ENCODE measurements at regions not wholly inside any gene's neighbourhood (a gene's known extent, or its start where the extent isn't known, plus 50 kb on each side); places are given as distances from the start of the nearest gene placed in this dataset.

DNA sequence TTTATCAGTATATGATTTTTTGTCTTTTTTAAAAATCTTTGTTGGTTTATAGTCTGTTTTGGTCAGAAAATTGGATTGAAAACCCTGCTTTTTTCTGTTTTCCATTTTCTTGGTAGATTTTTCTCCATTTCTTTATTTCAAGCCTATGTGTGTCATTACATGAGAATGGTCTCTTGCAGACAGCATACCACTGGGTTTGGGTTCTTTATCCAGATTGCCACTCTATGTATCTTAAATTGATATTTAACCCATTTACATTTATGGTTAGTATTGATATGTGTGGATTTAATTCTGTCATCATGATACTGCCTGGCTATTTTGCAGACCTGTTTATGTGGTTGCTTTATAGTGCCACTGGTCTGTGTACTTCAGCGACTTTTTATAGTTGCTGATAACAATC, 239.9 kb upstream of the NDST4 start:
- no peak for DNase-seq (ENCODE audit: low read depth)

DNA sequence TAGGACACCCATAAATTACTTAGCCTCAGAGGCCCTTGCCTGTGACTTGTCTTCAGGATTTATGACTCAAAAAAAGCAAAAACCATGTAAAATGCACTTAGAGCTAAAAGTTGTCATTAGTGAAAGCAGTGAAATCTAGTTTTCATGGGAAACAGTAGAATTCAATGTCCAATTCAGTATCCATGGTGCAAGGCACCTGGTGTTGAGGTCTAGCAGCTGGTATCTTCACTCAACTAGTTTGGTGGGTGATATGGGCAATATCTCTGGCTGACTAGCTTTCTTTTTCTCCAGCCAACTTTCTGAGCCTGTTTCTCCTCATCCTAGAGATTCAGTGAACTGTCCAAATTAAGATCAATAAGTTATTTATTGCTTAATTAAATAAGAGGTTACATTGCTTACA, 229.8 kb upstream of the NDST4 start:
- DNase-seq (ENCODE audit: low read depth) = peak; percentile 59

DNA sequence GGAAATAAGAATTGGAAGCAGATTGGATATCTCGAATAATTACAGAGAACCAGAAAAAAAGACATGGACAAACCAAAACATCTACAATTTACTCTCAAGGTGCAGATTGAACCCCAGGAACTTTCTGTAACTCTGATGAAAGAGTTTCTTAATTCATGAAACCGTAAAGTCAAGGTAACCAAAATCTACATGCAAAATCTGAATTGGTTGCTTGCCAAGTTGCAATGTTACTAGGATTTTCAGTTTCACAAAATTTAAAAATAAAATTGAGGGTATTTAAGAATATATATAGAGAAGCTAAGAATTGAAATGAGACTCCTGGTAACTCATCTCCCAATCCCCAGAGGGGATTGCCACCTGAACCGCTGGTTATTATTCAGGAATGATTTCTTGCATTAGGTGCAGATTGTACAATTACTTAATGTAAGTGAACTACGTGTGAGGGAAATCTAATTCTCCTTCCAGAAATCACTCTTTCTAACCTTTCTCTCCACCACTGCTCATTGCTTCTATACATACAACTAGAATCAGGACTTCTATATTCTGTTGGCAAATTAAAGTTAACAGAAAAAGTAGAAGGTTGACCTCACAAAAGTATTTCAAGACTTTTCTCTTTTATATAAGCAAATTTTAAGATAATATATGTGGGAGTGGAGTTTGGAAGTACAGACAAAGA, 221.5 kb upstream of the NDST4 start:
- DNase-seq (ENCODE audit: low read depth) = no peak

DNA sequence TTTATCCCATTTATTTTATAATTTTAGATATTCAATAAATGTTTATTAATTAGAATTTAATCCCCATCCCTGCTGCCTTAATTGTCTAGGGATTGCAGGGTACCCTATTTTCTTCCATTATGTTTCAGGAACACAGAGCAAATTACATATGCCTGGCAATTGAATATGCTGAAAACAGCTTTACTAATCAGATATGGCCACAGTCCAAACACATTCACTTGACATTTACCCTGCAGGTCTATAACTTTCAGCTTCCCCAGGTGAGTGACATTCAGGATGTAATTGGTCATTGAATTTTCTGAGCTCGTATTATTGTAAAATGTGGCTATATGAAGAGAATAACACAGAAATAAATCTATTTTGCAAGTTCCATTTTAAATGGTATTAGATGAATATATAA, 218.7 kb upstream of the NDST4 start:
- DNase-seq (ENCODE audit: low read depth) = no peak

DNA sequence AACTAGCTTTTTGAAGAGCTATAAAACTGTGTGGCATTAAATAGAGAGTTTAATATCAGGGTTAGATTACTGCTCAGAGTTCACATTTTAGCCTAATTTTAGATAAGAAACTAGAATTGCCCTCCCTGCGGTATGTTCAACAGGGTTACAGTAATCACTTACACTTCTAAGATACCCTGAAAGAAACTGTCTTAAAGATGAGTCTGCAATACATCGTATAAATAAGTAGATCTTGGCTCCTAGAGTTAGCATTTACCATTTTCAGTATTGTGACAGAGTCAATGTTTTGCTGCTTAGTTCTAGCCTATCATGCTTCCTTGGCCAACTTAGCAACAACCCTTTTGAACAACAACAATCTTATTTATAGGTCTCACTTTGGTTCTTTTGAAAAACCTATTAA, 217.8 kb upstream of the NDST4 start:
- no peak for DNase-seq (ENCODE audit: low read depth)

DNA sequence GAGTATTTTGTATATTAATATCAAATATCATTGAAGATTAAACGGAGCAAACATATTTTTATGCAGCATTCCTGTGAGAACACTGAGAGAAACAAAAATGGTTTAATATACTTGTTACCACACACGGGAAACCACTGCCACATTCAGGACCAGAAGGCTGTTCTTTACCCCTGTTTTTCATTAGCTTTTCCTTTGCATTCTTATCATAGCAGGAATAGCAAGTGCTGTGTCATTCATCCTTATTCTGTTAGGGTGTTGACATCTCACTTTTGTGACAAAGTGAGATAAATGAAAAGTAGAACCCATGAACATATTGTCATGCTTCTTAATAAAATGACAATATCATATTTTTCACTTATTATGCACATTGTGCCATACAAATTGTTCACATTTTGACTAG, 212.4 kb upstream of the NDST4 start:
- DNase-seq (ENCODE audit: low read depth) = peak; percentile 39

DNA sequence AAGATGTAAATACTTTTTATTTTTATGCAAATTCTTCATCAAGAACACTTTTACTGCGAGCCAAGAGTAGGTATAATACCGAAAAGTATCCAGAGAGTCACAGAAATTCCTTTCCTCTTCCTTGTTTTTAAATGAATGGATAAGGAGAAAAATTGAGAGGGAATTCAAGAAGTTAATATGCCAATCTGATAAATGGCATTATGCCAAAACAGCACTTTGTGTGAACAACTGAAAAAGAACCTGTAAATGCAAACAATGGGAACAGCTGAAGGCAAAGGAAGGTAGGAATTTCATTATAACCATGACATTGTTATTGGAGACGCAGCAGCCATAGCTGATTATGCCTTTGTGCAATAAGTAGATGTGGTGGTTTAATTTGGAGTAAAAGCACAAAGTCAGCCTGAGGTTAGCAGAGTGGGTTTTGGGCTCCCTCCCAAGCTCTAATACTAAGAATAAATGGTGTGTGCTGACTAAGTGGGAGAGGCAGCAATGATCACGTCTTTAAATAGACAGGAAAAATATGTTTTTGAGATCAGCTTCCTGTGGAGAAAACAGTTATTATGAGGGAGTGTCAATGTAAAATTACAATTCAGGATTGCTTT, 209.8 kb upstream of the NDST4 start:
- DNase-seq (ENCODE audit: low read depth) = peak; percentile 66

DNA sequence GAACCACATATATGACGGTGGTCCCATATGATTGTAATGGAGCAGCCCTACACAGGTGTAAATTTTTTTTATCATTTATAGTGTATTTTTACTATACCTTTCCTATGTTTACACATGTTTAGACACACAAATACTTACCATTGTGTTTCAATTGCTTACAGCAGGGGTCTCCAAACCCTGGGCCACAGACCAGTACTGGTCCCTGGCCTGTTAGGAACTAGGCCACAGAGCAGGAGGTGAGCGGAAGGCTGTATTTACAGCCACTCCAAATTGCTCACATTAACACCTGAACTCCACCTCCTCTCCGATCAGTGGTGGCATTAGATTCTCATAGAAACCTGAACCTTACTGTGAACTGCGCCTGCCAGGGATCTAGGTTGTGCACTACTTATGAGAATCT, 201.8 kb upstream of the NDST4 start:
- no peak for DNase-seq (ENCODE audit: low read depth)

DNA sequence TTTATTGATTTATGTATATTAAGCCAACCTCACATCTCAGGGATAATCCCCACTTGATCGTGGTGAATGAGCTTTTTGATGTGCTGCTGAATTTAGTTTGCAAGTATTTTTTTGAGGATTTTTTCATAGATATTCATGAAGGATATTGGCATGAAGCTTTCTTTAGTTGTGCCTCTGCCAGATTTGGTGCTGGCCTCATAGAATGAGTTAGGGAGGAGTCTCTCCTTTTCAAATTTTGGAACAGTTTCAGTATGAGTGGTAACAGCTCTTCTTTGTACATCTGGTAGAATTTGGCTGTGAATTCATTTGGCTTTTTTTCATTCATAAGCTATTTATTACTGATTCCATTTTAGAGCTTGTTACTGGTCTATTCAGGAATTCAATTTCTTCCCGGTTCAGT, 197.2 kb upstream of the NDST4 start:
- DNase-seq (ENCODE audit: low read depth) = no peak

DNA sequence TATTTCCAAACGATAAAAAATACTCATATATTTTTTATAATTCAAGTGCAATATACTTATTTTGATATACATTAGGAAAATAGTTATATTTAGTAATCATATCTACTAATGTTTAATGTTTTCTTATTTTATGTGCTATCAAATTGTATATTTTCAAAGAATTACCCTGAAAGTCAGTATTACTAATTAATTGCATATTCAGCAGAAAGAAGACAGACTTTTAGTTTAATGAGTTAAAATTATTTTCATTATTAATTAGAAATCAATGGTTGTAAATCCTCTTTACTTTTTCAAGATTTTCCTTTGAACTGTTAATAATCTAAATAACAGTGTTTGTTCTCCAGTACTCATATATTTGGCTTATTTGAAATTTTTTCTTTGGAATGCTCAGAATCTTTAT, 181.3 kb upstream of the NDST4 start:
- no peak for DNase-seq (ENCODE audit: low read depth)

DNA sequence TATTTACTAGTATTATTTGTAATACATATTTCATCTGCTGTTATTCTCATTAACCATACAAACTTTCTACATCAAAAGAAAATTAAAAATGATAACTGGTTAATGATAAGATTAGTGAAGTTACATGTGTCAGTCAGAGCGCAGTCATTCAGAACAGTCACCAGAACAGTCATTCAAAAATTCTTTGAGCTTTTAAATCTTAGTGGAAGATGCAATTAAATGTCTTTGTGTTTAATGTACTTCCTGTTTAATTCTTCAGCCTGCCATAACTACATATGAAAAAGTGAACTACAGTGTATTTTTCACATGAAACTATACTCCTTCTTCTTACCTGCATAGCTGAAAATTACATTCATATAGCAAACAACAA, 179.7 kb upstream of the NDST4 start:
- no peak for DNase-seq (ENCODE audit: low read depth)

DNA sequence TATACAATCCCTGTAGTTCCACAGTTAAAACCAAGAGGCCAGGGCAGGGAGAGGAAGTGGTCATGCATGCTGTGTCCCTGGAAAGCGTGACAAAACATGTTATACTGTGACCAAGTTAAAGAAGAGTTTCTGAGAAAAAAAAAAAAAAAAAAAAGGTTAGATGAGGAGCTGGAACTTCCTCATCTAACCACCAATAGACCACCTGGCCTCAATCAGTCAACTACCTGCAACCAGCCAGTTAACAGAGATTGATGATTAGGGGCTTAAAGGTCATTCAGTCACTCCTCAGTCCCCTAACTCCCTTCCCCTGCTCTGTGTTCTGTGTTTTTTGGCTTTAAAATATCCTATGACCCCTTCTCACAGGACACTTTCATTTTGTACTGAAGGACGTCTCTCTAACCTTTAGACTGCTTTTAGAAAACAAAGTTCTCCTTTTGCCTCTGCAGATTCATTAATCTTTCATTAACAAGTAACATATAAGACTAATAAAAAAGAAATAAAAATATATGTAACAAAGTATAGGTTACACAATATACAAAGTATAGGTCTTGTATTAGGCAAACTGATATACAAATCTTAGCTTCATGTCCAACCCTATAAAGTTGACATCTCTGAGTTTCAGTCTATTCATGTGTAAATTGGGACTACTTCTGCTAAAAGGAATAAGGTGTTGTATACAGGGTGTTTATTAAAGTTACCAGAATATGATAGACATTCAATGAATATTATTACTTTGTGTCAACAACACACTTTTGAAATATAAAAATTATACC, 179.1 kb upstream of the NDST4 start:
- no peak for DNase-seq (ENCODE audit: low read depth)

DNA sequence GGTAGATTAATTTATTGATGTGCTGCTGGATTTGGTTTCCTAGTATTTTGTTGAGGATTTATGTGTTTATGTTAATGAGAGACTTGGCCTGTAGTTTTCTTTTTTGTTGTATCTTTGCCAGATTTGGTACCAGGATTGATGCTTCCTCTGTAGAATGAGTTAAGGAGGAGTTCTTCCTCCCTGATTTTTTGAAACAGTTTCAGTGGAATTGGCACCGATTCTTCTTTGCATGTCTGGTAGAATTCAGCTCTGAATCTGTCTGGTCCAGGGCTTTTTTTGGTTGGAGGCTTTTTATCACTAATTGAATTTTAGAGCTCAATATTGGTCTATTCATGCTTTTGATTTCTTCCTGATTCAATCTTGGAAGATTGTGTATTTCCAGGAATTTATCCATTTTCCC, 174.0 kb upstream of the NDST4 start:
- no peak for DNase-seq (ENCODE audit: low read depth)

DNA sequence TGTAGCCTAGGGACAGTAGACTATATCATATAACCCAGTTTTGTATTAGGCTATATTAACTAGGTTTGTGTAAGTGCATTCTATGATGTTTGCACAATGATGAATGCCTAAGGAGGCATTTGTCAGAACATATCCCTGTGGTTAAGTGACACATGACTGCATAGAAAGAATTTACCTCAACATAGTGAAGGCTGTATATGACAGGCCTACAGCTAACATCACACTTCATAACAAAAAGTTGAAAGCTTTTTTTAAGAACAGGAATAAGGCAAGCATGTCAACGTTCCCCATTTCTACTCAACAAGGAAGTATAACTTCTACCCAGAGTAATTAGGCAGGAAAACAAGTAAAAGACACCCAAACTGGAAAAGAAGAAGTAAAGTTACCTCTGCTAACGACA, 165.9 kb upstream of the NDST4 start:
- peak; percentile 26 for DNase-seq (ENCODE audit: low read depth)

DNA sequence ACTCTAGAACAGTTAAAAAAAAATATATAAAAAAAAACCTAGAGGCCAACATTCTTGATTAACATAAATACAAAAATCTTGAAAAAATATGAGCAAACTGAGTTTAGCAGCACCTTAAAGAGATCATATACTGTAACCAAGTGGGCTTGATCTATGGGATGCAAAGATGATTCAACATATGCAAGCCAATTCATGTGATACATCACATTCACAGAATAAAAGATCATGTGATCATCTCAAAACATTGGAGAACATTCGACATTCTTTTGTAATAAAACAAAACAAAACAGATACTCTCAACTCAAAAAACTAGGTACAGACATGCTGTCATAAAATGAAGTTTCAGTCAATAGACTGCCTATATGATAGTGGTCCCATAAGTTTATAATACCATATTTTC, 165.4 kb upstream of the NDST4 start:
- no peak for DNase-seq (ENCODE audit: low read depth)

DNA sequence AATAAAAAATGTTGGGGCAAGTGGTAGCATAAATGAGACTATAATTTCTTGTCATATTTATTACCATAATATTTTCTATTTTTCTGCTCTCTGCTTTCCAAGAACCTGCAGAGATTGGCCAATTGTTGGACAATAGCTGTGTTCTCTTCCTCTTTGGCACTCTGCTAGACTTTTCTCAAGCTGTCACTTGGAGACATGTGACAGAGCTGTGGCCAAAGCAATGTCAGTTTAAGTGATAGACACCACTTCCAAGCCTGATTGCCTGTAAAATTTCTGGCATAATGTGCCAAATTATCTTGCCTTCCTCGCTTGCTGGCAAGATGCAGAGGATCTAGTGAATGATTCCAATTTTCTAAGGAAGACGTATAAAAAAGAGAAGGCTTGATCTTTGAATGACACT, 162.2 kb upstream of the NDST4 start:
- no peak for DNase-seq (ENCODE audit: low read depth)

DNA sequence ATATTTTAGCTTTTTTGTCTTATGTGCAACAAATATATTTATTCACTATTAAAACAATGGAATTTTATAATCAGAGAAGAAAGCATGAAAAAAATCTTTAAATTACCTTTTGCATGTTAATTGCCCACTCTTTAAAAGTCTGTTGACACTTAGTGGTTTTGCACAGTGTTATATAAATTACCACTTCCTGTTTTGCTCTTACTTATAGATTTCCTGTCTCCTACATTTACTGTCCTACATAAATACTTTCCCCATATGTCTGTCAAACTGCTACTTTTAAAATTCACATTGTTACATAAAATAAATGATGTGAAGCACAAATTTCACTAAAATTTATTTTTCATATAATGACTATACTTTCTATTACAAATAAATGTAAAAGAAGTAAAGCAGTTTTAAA, 161.1 kb upstream of the NDST4 start:
- DNase-seq (ENCODE audit: low read depth) = no peak

DNA sequence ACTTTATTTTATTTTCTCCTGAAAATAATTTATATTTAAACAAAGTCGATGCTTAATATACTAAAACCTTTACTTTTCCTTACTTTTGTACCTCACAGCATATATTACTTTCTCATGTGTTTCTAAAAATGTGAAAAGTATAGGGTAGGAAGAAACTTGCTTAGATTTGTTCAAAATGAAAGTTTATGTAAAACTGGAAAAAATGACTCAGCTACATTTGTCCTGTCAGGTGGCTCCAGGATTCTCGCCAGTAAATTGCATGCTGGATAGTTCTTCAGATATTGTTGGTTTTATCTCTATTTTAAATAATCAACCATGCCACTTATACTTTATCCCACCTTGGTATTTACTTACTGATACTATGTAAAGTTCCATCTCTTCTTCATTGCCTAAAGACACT, 159.2 kb upstream of the NDST4 start:
- DNase-seq (ENCODE audit: low read depth) = peak; percentile 6

DNA sequence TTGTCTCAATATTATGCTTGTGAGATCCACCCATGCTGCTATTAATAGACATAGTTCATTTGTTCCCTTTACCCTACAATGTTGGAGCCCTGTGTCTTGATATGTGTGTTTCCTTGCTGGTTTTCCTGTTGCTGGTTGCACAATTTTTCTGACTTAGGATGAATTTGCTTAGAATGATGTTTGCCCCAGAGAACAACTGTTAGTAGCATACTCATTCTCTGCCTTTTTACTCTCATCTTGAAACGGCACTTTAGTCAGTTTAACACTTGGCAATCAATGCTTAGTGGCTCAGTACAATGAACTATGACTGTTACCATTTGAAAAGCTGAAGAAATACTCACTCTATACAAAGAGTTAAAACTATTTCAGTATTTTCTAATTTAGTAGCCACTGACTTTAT, 158.8 kb upstream of the NDST4 start:
- DNase-seq (ENCODE audit: low read depth) = peak; percentile 23

DNA sequence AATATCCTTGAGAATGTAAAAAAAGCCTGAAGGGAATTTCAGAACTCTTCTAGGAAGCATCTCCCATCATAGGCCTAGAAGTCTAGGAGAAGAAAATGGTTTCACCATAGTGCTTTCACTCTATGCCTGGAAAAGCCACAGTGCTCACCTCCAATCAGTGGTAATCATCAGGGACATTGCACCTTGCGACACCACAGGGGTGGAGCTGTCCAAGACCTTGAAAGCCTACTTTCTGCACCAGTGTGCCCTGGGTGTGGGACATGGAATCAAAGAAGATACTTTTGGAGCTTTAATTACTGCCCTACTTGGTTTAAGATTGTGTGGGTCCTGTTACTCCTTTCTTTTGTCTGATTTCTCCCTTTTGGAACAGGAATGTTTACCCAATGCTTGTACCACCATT, 146.8 kb upstream of the NDST4 start:
- no peak for DNase-seq (ENCODE audit: low read depth)

DNA sequence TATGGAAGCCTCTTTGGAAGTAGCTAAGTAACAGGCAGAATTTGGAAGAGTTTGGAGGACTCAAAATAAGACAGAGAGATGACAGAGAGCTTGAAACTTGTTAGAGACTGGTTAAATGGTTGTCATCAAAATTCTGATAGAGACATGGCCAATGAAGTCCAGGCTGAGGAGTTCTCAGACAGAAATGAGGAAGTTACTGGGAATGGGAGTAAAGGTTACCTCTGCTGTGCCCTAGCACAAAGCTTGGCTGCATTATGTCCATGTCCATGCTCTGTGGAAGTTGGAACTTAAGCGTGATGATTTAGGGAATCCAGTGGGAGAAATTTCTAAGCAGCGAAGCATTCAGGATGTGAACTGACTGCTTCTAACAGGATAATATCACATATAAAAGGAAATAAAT, 146.2 kb upstream of the NDST4 start:
- no peak for DNase-seq (ENCODE audit: low read depth)

DNA sequence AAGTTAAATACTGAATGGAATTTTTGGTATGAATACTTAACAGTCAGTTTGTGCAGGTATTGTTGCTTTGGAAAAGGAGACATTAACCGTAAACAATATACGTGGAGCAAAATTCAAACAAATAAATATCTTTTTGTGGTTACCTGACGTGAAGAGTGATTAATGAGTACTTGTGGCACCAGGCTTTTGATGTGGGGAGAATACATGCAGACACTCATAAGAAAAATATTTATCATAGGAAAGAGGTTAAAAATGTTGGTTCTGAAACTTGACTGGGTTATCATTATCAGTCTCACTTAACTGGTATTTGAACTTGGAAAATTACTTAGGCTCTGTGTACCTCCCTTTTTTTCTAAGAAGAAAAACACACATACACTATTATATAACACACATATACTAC, 136.4 kb upstream of the NDST4 start:
- DNase-seq (ENCODE audit: low read depth) = peak; percentile 45

DNA sequence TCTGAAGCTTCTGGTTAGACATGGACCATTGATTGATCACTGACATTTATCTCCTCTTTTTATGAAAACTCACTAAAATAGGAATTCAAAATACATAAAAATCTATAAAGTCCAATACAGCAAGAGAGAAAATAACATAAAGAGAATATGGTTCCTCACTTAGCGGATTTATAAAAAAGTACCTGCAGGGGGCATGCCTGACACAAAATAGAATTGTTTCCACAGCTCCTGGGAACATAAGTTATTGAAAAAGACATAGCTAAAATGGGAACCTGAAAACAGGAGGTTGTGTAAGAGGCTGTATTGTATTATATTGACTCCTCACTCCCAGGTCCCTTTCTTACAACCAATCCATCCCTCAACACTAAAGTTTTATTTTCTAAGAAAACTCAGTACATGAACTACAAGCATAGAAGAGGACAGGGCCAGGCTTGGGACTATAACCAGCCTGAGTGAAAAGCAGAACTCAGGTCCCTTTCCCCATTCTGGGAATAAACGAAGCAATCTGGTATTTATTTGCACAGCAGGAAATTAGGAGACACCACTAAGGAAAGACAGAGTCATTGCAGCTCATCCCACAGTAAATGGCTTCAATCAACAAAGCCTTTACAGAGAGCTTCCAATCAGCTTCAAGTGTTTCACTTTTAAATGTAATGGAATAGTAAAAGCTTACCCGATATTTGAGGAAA, 121.1 kb upstream of the NDST4 start:
- peak; percentile 51 for DNase-seq (ENCODE audit: low read depth)

Measured in LHCN-M2 (cell line).